GM21619 (cell line): ENCODE measurements at regions not wholly inside any gene's neighbourhood (a gene's known extent, or its start where the extent isn't known, plus 50 kb on each side); places are given as distances from the start of the nearest gene placed in this dataset.
A peak's percentile ranks its signal among the peaks of the same experiment; 100 is the strongest.
"Not testable (repeated sequence)": the region's sequence is repeated elsewhere in the genome, so short reads cannot be mapped to it uniquely, and the experiment has no call there.

ENCODE experiments used
- ATAC-seq: cut with Tn5 transposase; IDR thresholded peaks from one replicate; pipeline ENCODE4 v1.9.1; 2021; ENCODE audit not compliant: unreplicated experiment

GRCh38 chrX:3972104-3972858 is 258.8 kb upstream of the PRKX start:
- not testable (repeated sequence) for ATAC-seq

GRCh38 chrX:3968749-3969148 is 255.3 kb upstream of the PRKX start:
- no peak for ATAC-seq

- no peak for ATAC-seq
Measured at GRCh38 chrX:3963980-3964379, 250.5 kb upstream of the PRKX start.

GRCh38 chrX:3962511-3963311 is 249.3 kb upstream of the PRKX start:
- no peak for ATAC-seq

GRCh38 chrX:3960952-3961351 is 247.5 kb upstream of the PRKX start:
- ATAC-seq: no peak

GRCh38 chrX:3951859-3952258 is 238.4 kb upstream of the PRKX start:
- ATAC-seq: no peak

- no peak for ATAC-seq
Measured at GRCh38 chrX:3950373-3950772, 236.9 kb upstream of the PRKX start.

- no peak for ATAC-seq
Measured at GRCh38 chrX:3943965-3944364, 230.5 kb upstream of the PRKX start.

- no peak for ATAC-seq
Measured at GRCh38 chrX:3940000-3940610, 226.7 kb upstream of the PRKX start.

- no peak for ATAC-seq
Measured at GRCh38 chrX:3938587-3938986, 225.1 kb upstream of the PRKX start.

GRCh38 chrX:3935196-3935595 is 221.7 kb upstream of the PRKX start:
- ATAC-seq: not testable (repeated sequence)

- peak; percentile 95 for ATAC-seq
Measured at GRCh38 chrX:3920424-3921017, 207.1 kb upstream of the PRKX start.

GRCh38 chrX:3919668-3920423 is 206.4 kb upstream of the PRKX start:
- peak; percentile 39 for ATAC-seq

GRCh38 chrX:3914813-3915212 is 201.4 kb upstream of the PRKX start:
- not testable (repeated sequence) for ATAC-seq

- ATAC-seq: not testable (repeated sequence)
Measured at GRCh38 chrX:3914059-3914458, 200.6 kb upstream of the PRKX start.

- not testable (repeated sequence) for ATAC-seq
Measured at GRCh38 chrX:3911012-3911411, 197.6 kb upstream of the PRKX start.

- ATAC-seq: not testable (repeated sequence)
Measured at GRCh38 chrX:3910611-3911010, 197.2 kb upstream of the PRKX start.

- ATAC-seq: not testable (repeated sequence)
Measured at GRCh38 chrX:3905522-3906258, 192.2 kb upstream of the PRKX start.

GRCh38 chrX:3902222-3902621 is 188.8 kb upstream of the PRKX start:
- ATAC-seq: not testable (repeated sequence)

GRCh38 chrX:3896755-3897154 is 183.3 kb upstream of the PRKX start:
- ATAC-seq: not testable (repeated sequence)
